SK-N-SH treated with all-trans-retinoic acid at 6 μM for 48 hours (cell line): ENCODE measurements at regions not wholly inside any gene's neighbourhood (a gene's known extent, or its start where the extent isn't known, plus 50 kb on each side); places are given as distances from the start of the nearest gene placed in this dataset.

ENCODE experiments used
- ARNTL ChIP-seq: fragments of 450-650 bp; formaldehyde crosslinking; IDR thresholded peaks from 2 replicates; pipeline ENCODE4 v1.5.0; 2020; ENCODE audit warnings: low read depth, mild to moderate bottlenecking, moderate library complexity, borderline replicate concordance
- BACH2 ChIP-seq: fragments of 250-450 bp; sonication (Bioruptor Pico); IDR thresholded peaks from 2 replicates; pipeline ENCODE4 v1.9.0; 2021; ENCODE audit warnings: mild to moderate bottlenecking, borderline replicate concordance
- CREB5 ChIP-seq: fragments of 250-450 bp; sonication (Bioruptor Pico); IDR thresholded peaks from 2 replicates; pipeline ENCODE4 v1.5.1; 2020; ENCODE audit warnings: low read depth, mild to moderate bottlenecking, moderate library complexity
- CSRNP3 ChIP-seq: fragments of 250-450 bp; sonication (Bioruptor Pico); IDR thresholded peaks from 2 replicates; pipeline ENCODE4 v1.5.1; 2021; ENCODE audit warnings: mild to moderate bottlenecking, moderate library complexity
- RARB ChIP-seq: fragments of 250-450 bp; sonication (Bioruptor Pico); IDR thresholded peaks from 2 replicates; pipeline ENCODE4 v1.8.0; 2021; ENCODE audit warnings: mild to moderate bottlenecking, moderate library complexity
- SNAI2 ChIP-seq: fragments of 250-450 bp; sonication (Bioruptor Pico); IDR thresholded peaks from 2 replicates; pipeline ENCODE4 v1.5.0; 2020; ENCODE audit warnings: mild to moderate bottlenecking, moderate library complexity
- TCF4 ChIP-seq: fragments of 250-450 bp; sonication (Bioruptor Pico); IDR thresholded peaks from 2 replicates; pipeline ENCODE4 v1.8.0; 2021; ENCODE audit warnings: mild to moderate bottlenecking, moderate library complexity, borderline replicate concordance
- ZC3H10 ChIP-seq: fragments of 250-450 bp; sonication (Bioruptor Pico); IDR thresholded peaks from 2 replicates; pipeline ENCODE4 v1.5.1; 2021; ENCODE audit warnings: mild to moderate bottlenecking, moderate library complexity
- ZFP3 ChIP-seq: fragments of 250-450 bp; sonication (Bioruptor Pico); IDR thresholded peaks from 2 replicates; pipeline ENCODE4 v1.5.0; 2020; ENCODE audit warnings: mild to moderate bottlenecking, moderate library complexity
- ZNF565 ChIP-seq: fragments of 450-650 bp; formaldehyde crosslinking; conservative IDR thresholded peaks from 2 replicates; pipeline ENCODE4 v1.5.0; 2020; ENCODE audit warnings: low read depth, mild to moderate bottlenecking, moderate library complexity
- ZNF70 ChIP-seq: fragments of 450-650 bp; formaldehyde crosslinking; IDR thresholded peaks from 2 replicates; pipeline ENCODE4 v1.5.0; 2020; ENCODE audit warnings: mild to moderate bottlenecking, moderate library complexity

GRCh38 chr4:157447195-157447594, 226.7 kb downstream of the GRIA2 start:
- TF ChIP-seq TCF4 (CRISPR knock-in tag) (no peak), RARB (no peak), BACH2 (CRISPR knock-in tag) (no peak), ARNTL (CRISPR knock-in tag) (no peak), CSRNP3 (no peak), ZNF565 (CRISPR knock-in tag) (no peak), SNAI2 (no peak), ZC3H10 (no peak), ZFP3 (CRISPR knock-in tag) (no peak), ZNF70 (no peak), CREB5 (no peak)
